ENCODE measurements at regions not wholly inside any gene's neighbourhood (a gene's known extent, or its start where the extent isn't known, plus 50 kb on each side); places are given as distances from the start of the nearest gene placed in this dataset.

DNA sequence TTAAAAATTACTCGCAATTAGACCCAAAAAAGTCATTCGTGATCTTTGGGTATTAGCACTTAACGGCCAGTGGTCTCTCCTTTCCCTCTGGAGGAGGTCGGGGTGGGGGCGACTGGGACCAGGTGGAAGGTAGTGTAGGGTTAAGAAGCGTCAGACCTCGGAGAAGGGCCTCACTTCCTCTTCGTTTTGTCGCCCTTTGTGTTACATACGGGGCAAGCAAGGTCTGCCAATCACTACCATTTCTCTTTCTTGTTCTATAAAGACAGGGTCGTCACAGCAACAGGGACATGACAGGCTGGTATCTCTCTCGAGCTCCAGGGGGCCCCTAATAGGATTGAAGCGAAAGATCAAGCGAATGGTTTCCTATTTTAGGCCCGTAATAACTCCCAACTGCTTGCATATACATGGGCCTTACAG lies 136.6 kb downstream of the INSIG2 start:
- no peaks in the 10 kb centered on the region for H3K36me3 Mint-ChIP-seq
- POLR2A ChIA-PET: no interaction called here
- peaks cover 33% of the 10 kb centered on the region for H3K4me1 Mint-ChIP-seq
- CTCF ChIA-PET: interaction anchor here (1.0 to 2.1 kb wide), 3 partner anchors 22 to 631 kb away, joined by 3 to 12 read pairs (median 5); no protein-coding TSS in a partner anchor
- peak overlapping the region; percentile 74 for H3K4me3 Mint-ChIP-seq
- H3K27ac Mint-ChIP-seq: no peak overlapping the region
- DNase-seq (ENCODE audit: low spot score) (no peak), ATAC-seq (peak; percentile 38)
- H3K9me3 Mint-ChIP-seq: no peaks in the 10 kb centered on the region
- peaks cover 29% of the 10 kb centered on the region for H3K27me3 Mint-ChIP-seq (ENCODE audit: low read depth)
- TF ChIP-seq FOXJ3 (CRISPR knock-in tag; IDR thresholded peaks at IDR 0.05; ENCODE audit: borderline replicate concordance) (no peak), ATF2 (CRISPR knock-in tag; IDR thresholded peaks at IDR 0.05; ENCODE audit: borderline replicate concordance, low read depth) (no peak), PRDM15 (CRISPR knock-in tag; IDR thresholded peaks at IDR 0.05) (no peak), MLX (CRISPR knock-in tag; IDR thresholded peaks at IDR 0.05) (no peak), RELA (CRISPR knock-in tag; IDR thresholded peaks at IDR 0.05; ENCODE audit: borderline replicate concordance) (no peak), GRHL2 (CRISPR knock-in tag; IDR thresholded peaks at IDR 0.05; ENCODE audit: insufficient replicate concordance, severe bottlenecking) (no peak), PREB (CRISPR knock-in tag; IDR thresholded peaks at IDR 0.05; ENCODE audit: borderline replicate concordance) (no peak), TEAD1 (CRISPR knock-in tag; IDR thresholded peaks at IDR 0.05) (no peak), ESRRA (CRISPR knock-in tag; IDR thresholded peaks at IDR 0.05; ENCODE audit: borderline replicate concordance) (no peak), CREB1 (CRISPR knock-in tag; IDR thresholded peaks at IDR 0.05) (no peak)

DNA sequence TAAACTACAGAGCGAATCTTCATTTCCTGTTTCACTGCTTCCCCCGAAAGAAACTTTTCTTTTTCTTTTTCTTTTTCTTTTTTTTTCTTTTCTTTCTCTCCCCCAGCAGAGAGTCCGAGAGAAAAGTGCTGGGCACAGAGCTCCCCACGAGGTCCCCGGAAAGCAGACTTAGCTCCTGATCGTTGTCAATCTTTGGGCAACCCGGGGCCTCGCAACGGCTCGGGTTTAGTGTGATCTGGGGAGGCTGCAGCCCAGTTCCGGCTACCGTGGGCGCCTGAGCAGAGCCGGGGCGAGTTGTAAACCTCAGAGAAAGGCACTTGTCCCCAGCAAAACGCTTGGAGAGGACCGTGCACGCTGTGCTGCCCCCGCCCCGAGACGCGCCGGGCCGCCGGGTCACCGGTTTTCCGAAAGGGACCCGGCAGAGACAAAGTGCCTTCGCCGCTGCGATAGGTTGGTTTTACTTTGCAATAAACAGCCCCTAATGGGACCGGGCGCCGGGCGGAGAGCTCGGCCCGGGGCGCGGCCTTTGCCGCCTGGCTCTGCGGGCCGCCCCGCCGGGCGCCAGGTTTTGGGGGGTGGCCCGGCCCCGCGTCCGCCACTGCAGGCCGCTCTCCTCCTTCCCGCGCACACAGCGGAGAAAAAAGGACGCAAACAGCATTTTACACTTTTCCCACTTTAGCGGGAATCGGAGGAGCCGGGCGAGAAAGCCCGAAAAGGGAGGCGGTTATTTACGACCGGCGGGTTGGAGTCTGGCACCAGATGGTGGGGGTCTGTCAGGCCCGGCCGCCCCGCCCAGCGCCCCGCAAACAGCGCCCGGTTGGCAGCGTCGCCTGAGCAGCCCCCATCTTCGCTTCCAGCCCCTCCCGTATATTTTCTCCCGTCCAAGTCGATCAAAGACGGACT lies 136.0 kb downstream of the INSIG2 start:
- CTCF ChIA-PET: interaction anchor here (0.8 to 2.1 kb wide), 7 partner anchors 22 to 633 kb away, joined by 3 to 12 read pairs (median 3); no protein-coding TSS in a partner anchor
- ATAC-seq: peak; percentile 60
- H3K4me3 Mint-ChIP-seq: peak overlapping the region; percentile 88
- no peak overlapping the region for H3K27ac Mint-ChIP-seq
- DNase-seq (ENCODE audit: low spot score): peak; percentile 54
- POLR2A ChIA-PET: interaction anchor here (0.9 kb wide), 1 partner anchor 87 kb away, joined by 3 read pairs; no protein-coding TSS in a partner anchor
- peaks cover 29% of the 10 kb centered on the region for H3K27me3 Mint-ChIP-seq (ENCODE audit: low read depth)
- H3K9me3 Mint-ChIP-seq: no peaks in the 10 kb centered on the region
- no peaks in the 10 kb centered on the region for H3K36me3 Mint-ChIP-seq
- peaks cover 33% of the 10 kb centered on the region for H3K4me1 Mint-ChIP-seq
- no peak for TF ChIP-seq ATF1 (CRISPR knock-in tag; IDR thresholded peaks at IDR 0.05)
- TF ChIP-seq E2F4 (CRISPR knock-in tag; IDR thresholded peaks at IDR 0.05; ENCODE audit: borderline replicate concordance, low read depth): no peak
- TF ChIP-seq ZBTB21 (CRISPR knock-in tag; IDR thresholded peaks at IDR 0.05; ENCODE audit: borderline replicate concordance): no peak
- no peak for TF ChIP-seq CREM (CRISPR knock-in tag; IDR thresholded peaks at IDR 0.05)
- TF ChIP-seq ZNF396 (CRISPR knock-in tag; IDR thresholded peaks at IDR 0.05; ENCODE audit: borderline replicate concordance): no peak
- TF ChIP-seq, protein P1, sequence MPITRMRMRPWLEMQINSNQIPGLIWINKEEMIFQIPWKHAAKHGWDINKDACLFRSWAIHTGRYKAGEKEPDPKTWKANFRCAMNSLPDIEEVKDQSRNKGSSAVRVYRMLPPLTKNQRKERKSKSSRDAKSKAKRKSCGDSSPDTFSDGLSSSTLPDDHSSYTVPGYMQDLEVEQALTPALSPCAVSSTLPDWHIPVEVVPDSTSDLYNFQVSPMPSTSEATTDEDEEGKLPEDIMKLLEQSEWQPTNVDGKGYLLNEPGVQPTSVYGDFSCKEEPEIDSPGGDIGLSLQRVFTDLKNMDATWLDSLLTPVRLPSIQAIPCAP (CRISPR knock-in tag; IDR thresholded peaks at IDR 0.05): no peak
- TF ChIP-seq, protein P2, sequence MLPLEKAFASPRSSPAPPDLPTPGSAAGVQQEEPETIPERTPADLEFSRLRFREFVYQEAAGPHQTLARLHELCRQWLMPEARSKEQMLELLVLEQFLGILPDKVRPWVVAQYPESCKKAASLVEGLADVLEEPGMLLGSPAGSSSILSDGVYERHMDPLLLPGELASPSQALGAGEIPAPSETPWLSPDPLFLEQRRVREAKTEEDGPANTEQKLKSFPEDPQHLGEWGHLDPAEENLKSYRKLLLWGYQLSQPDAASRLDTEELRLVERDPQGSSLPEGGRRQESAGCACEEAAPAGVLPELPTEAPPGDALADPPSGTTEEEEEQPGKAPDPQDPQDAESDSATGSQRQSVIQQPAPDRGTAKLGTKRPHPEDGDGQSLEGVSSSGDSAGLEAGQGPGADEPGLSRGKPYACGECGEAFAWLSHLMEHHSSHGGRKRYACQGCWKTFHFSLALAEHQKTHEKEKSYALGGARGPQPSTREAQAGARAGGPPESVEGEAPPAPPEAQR (CRISPR knock-in tag; IDR thresholded peaks at IDR 0.05): no peak
- no peak for TF ChIP-seq GABPB1 (CRISPR knock-in tag; IDR thresholded peaks at IDR 0.05)
- no peak for TF ChIP-seq CDX4 (CRISPR knock-in tag; IDR thresholded peaks at IDR 0.05; ENCODE audit: borderline replicate concordance)
- no peak for TF ChIP-seq E2F1 (CRISPR knock-in tag; IDR thresholded peaks at IDR 0.05)

Measured in WTC11 (cell line).